LNCAP (cell line): ENCODE measurements at regions not wholly inside any gene's neighbourhood (a gene's known extent, or its start where the extent isn't known, plus 50 kb on each side); places are given as distances from the start of the nearest gene placed in this dataset.

Experiments
- CTCF ChIP-seq: fragments of 450-650 bp; IDR thresholded peaks from 2 replicates; pipeline ENCODE4 v1.5.1; 2017; ENCODE audit warnings: mild to moderate bottlenecking

- no peak for TF ChIP-seq CTCF
Observed at GRCh38 chr4:124188595-124188994, 523.9 kb downstream of the ANKRD50 start.

GRCh38 chr4:124189545-124189944 is 523.0 kb downstream of the ANKRD50 start:
- TF ChIP-seq CTCF: no peak

- no peak for TF ChIP-seq CTCF
Observed at GRCh38 chr4:124191329-124191728, 521.2 kb downstream of the ANKRD50 start.

- TF ChIP-seq CTCF: no peak
Observed at GRCh38 chr4:124192544-124192943, 520.0 kb downstream of the ANKRD50 start.

GRCh38 chr4:124199185-124199584 is 513.3 kb downstream of the ANKRD50 start:
- TF ChIP-seq CTCF: no peak

- TF ChIP-seq CTCF: no peak
Observed at GRCh38 chr4:124199755-124200154, 512.8 kb downstream of the ANKRD50 start.

- TF ChIP-seq CTCF: no peak
Observed at GRCh38 chr4:124201636-124202035, 510.9 kb downstream of the ANKRD50 start.

- TF ChIP-seq CTCF: no peak
Observed at GRCh38 chr4:124202099-124202498, 510.4 kb downstream of the ANKRD50 start.
